ENCODE measurements at regions not wholly inside any gene's neighbourhood (a gene's known extent, or its start where the extent isn't known, plus 50 kb on each side); places are given as distances from the start of the nearest gene placed in this dataset.

DNA sequence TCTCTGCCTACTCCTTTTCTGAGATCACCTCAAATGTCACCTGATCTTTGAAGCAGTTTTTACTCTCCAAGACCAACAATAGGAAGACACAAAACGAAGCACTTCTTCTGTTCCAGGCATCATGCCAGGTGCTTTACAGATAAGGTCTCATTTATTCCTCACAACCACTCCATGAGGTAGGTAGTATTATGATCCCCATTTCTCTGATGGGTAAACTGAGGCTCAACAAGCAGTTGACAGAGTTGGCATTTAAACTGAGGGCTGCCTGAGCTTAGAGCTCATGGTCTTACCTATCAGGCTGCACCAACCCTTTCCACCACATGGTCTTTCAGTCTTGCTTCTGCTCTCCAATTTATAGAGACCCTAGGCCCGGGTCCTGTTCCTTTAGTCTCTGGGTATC, 147.2 kb upstream of the JUN start:
- H3K27me3 ChIP-seq (ENCODE audit: control insufficient read depth in 2 of 2, insufficient read depth in 2 of 2, low read length in 2 of 2), result no peaks in the 10 kb centered on the region
- no peak overlapping the region for H3K27ac ChIP-seq (ENCODE audit: low read depth, low read length)
- H3K36me3 ChIP-seq (ENCODE audit: control insufficient read depth in 2 of 3, insufficient read depth in 3 of 3, low read length in 3 of 3), result no peaks in the 10 kb centered on the region
- Mint-ChIP-seq H3K9me3 (peaks cover 0 to 6% (median 0%) of the 10 kb centered on the region in 11 donors), H3K27me3 (peaks cover 0 to 6% (median 0%) of the 10 kb centered on the region in 5 donors), H3K27ac (peak overlapping the region in 1 of 9 donors; percentile 73), H3K4me1 (peaks cover 6 to 75% (median 36%) of the 10 kb centered on the region in 7 donors), H3K36me3 (peaks cover 0 to 8% (median 0%) of the 10 kb centered on the region in 5 donors), H3K4me3 (no peak overlapping the region)
- CTCF ChIA-PET, result no interaction called here
- peaks cover 0 to 9% of the 10 kb centered on the region in 2 donors for H3K4me1 ChIP-seq (ENCODE audit: control insufficient read depth in 2 of 2, insufficient read depth in 2 of 2, low read length in 2 of 2)
- no peak for ATAC-seq
- POLR2A ChIA-PET, result no interaction called here
- no peak overlapping the region for H3K4me3 ChIP-seq (ENCODE audit: low read length)
- intact Hi-C loops (cut with micrococcal nuclease), result loop anchor here in 1 of 2 donors (5.0 kb wide), 1 partner anchor 36 kb away; no protein-coding TSS in a partner anchor
- no peaks in the 10 kb centered on the region for H3K9me3 ChIP-seq (ENCODE audit: control insufficient read depth in 2 of 3, low read length in 3 of 3)
- no peak for DNase-seq

DNA sequence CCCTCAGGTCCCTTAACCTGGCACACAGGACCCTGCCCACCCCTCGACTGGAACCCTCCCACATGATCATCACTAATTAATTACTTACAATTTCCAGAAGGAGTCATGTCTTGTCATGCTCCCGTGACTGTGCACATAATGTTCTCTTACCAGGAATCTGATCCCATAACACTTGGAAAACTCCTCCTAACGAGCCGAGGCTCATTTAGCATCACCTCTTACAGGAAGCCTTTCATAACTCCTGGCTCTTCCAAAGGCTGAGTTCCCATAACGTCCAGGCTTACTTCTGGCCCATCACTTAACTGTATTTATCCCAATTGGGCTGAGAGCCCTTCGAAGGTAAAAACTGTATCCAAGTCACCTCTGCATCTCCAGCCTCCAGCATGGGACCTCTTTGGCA, 147.9 kb upstream of the JUN start:
- Mint-ChIP-seq H3K9me3 (peaks cover 0 to 6% (median 0%) of the 10 kb centered on the region in 11 donors), H3K36me3 (peaks cover 0 to 8% (median 0%) of the 10 kb centered on the region in 5 donors), H3K27me3 (peaks cover 0 to 6% (median 0%) of the 10 kb centered on the region in 5 donors), H3K4me1 (peaks cover 8 to 72% (median 36%) of the 10 kb centered on the region in 7 donors), H3K27ac (no peak overlapping the region), H3K4me3 (no peak overlapping the region)
- Histone ChIP-seq H3K36me3 (ENCODE audit: control insufficient read depth in 2 of 3, insufficient read depth in 3 of 3, low read length in 3 of 3) (no peaks in the 10 kb centered on the region), H3K4me3 (ENCODE audit: low read length) (no peak overlapping the region), H3K27ac (ENCODE audit: low read depth, low read length) (no peak overlapping the region), H3K27me3 (ENCODE audit: control insufficient read depth in 2 of 2, insufficient read depth in 2 of 2, low read length in 2 of 2) (no peaks in the 10 kb centered on the region), H3K9me3 (ENCODE audit: control insufficient read depth in 2 of 3, low read length in 3 of 3) (no peaks in the 10 kb centered on the region), H3K4me1 (ENCODE audit: control insufficient read depth in 2 of 2, insufficient read depth in 2 of 2, low read length in 2 of 2) (peaks cover 0 to 9% of the 10 kb centered on the region in 2 donors)
- intact Hi-C loops (cut with micrococcal nuclease), result loop anchor here in 1 of 2 donors (5.0 kb wide), 1 partner anchor 36 kb away; no protein-coding TSS in a partner anchor
- DNase-seq (no peak), ATAC-seq (no peak)
- ChIA-PET CTCF (no interaction called here), POLR2A (interaction anchor here (0.8 to 1.1 kb wide), 2 partner anchors 12 to 33 kb away, joined by 3 to 4 read pairs; no protein-coding TSS in a partner anchor)

DNA sequence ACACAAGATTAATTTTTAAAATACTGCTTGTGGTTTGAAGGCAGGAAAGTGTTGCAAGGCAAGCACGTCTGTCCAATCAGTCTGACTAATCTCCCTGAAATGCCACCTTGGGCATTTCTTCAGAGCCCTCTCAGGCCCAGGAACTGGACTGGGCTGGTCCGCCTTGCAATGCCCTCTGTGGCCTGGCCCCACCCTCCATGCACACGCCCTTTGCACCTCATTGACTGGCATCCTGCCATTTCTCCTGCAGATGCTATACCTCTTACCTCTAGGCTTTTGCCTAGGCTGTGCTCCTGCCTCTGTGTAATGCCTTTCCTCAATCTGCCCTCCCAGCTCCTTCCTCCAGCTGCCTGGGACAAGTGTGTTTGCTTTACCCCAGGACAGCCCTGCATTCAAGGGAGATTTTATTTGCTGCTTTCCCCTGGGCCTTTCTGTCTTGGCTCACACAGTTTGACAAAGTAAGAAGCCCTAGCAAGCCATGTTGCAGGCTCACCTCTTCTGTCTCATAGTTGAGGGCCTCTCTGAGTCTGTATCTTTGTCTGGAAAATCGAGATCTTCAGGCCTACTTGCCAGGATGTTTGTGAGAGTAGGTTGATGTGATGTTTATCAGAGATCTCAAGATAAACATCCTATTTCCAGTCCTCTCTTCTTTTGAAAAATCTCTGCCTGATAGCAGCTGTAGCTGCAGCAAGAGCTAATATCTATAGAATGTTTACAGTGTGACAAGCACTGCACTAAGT, 149.2 kb upstream of the JUN start:
- Mint-ChIP-seq H3K9me3 (peaks cover 0 to 6% (median 0%) of the 10 kb centered on the region in 11 donors), H3K27me3 (peaks cover 0 to 6% (median 0%) of the 10 kb centered on the region in 5 donors), H3K4me1 (peaks cover 8 to 64% (median 39%) of the 10 kb centered on the region in 7 donors), H3K4me3 (peak overlapping the region in 1 of 10 donors; percentile 21), H3K27ac (peak overlapping the region in 3 of 9 donors; percentile 4 to 45 (median 25)), H3K36me3 (peaks cover 0 to 8% (median 0%) of the 10 kb centered on the region in 5 donors)
- ChIA-PET POLR2A (interaction anchor here (0.6 to 1.1 kb wide), 2 partner anchors 13 to 14 kb away, joined by 3 to 4 read pairs; no protein-coding TSS in a partner anchor), CTCF (no interaction called here)
- DNase-seq, result no peak
- peak; percentile 69 for ATAC-seq
- H3K4me1 ChIP-seq (ENCODE audit: control insufficient read depth in 2 of 2, insufficient read depth in 2 of 2, low read length in 2 of 2), result peaks cover 0 to 9% of the 10 kb centered on the region in 2 donors
- H3K9me3 ChIP-seq (ENCODE audit: control insufficient read depth in 2 of 3, low read length in 3 of 3), result no peaks in the 10 kb centered on the region
- no peaks in the 10 kb centered on the region for H3K27me3 ChIP-seq (ENCODE audit: control insufficient read depth in 2 of 2, insufficient read depth in 2 of 2, low read length in 2 of 2)
- no peaks in the 10 kb centered on the region for H3K36me3 ChIP-seq (ENCODE audit: control insufficient read depth in 2 of 3, insufficient read depth in 3 of 3, low read length in 3 of 3)
- no peak overlapping the region for H3K4me3 ChIP-seq (ENCODE audit: low read length)
- H3K27ac ChIP-seq (ENCODE audit: low read depth, low read length), result no peak overlapping the region
- intact Hi-C loops (cut with micrococcal nuclease), result loop anchor here in 1 of 2 donors (5.0 kb wide), 1 partner anchor 34 kb away; no protein-coding TSS in a partner anchor

DNA sequence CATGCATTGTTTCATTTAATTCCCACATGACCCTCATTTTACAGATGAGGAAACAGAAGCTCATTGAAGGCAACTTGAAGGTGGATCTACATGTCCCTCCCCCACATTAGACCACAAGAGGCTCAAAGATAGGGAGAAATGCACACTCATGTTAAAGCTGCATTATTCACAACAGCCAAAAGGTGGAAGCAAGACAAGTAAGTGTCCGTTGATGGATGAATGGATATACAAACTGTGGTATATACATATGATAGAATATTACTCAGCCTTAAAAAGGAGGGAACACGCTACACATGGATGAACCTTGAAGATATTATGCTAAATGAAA, 149.7 kb upstream of the JUN start:
- Histone ChIP-seq H3K27me3 (ENCODE audit: control insufficient read depth in 2 of 2, insufficient read depth in 2 of 2, low read length in 2 of 2) (no peaks in the 10 kb centered on the region), H3K4me3 (ENCODE audit: low read length) (no peak overlapping the region), H3K27ac (ENCODE audit: low read depth, low read length) (no peak overlapping the region), H3K9me3 (ENCODE audit: control insufficient read depth in 2 of 3, low read length in 3 of 3) (no peaks in the 10 kb centered on the region), H3K4me1 (ENCODE audit: control insufficient read depth in 2 of 2, insufficient read depth in 2 of 2, low read length in 2 of 2) (peaks cover 0 to 9% of the 10 kb centered on the region in 2 donors), H3K36me3 (ENCODE audit: control insufficient read depth in 2 of 3, insufficient read depth in 3 of 3, low read length in 3 of 3) (no peaks in the 10 kb centered on the region)
- Mint-ChIP-seq H3K9me3 (peaks cover 0 to 6% (median 0%) of the 10 kb centered on the region in 11 donors), H3K4me3 (no peak overlapping the region), H3K27me3 (peaks cover 0 to 6% (median 0%) of the 10 kb centered on the region in 5 donors), H3K27ac (peak overlapping the region in 1 of 9 donors; percentile 4), H3K4me1 (peaks cover 9 to 61% (median 44%) of the 10 kb centered on the region in 7 donors), H3K36me3 (peaks cover 0 to 8% (median 0%) of the 10 kb centered on the region in 5 donors)
- no peak for DNase-seq
- ChIA-PET CTCF (no interaction called here), POLR2A (interaction anchor here (0.6 kb wide), 1 partner anchor 14 kb away, joined by 3 read pairs; no protein-coding TSS in a partner anchor)
- intact Hi-C loops (cut with micrococcal nuclease), result loop anchor here in 1 of 2 donors (5.0 kb wide), 1 partner anchor 34 kb away; no protein-coding TSS in a partner anchor
- no peak for ATAC-seq

DNA sequence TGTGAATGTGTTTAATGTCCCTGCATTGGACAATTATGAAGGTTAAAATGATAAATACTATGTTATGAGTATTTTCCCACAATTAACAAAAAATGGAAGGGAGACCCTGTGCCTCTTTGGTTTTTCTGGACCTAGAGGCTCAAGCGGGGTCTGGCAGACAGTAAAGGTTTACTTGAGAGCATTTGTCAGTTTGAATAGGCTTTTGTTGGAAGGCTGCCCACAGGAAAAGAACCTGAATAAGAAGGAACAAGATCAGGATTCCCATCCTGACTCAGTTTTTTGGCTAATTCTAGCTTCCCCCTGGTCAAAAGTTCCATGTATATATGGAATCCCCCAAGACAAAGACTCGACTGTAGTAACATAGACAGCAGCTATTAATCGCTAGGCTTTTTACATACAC, 150.9 kb upstream of the JUN start:
- Mint-ChIP-seq H3K4me1 (peaks cover 12 to 54% (median 42%) of the 10 kb centered on the region in 7 donors), H3K4me3 (no peak overlapping the region), H3K27ac (no peak overlapping the region), H3K9me3 (peaks cover 0 to 6% (median 0%) of the 10 kb centered on the region in 11 donors), H3K27me3 (no peaks in the 10 kb centered on the region), H3K36me3 (peaks cover 0 to 8% (median 0%) of the 10 kb centered on the region in 5 donors)
- Histone ChIP-seq H3K4me3 (ENCODE audit: low read length) (no peak overlapping the region), H3K4me1 (ENCODE audit: control insufficient read depth in 2 of 2, insufficient read depth in 2 of 2, low read length in 2 of 2) (peaks cover 2 to 9% of the 10 kb centered on the region in 2 donors), H3K27ac (ENCODE audit: low read depth, low read length) (no peak overlapping the region), H3K9me3 (ENCODE audit: control insufficient read depth in 2 of 3, low read length in 3 of 3) (no peaks in the 10 kb centered on the region), H3K36me3 (ENCODE audit: control insufficient read depth in 2 of 3, insufficient read depth in 3 of 3, low read length in 3 of 3) (no peaks in the 10 kb centered on the region), H3K27me3 (ENCODE audit: control insufficient read depth in 2 of 2, insufficient read depth in 2 of 2, low read length in 2 of 2) (no peaks in the 10 kb centered on the region)
- DNase-seq (no peak), ATAC-seq (no peak)
- intact Hi-C loops (cut with micrococcal nuclease), result loop anchor here in 1 of 2 donors (5.0 kb wide), 1 partner anchor 33 kb away; no protein-coding TSS in a partner anchor
- ChIA-PET POLR2A (no interaction called here), CTCF (no interaction called here)

DNA sequence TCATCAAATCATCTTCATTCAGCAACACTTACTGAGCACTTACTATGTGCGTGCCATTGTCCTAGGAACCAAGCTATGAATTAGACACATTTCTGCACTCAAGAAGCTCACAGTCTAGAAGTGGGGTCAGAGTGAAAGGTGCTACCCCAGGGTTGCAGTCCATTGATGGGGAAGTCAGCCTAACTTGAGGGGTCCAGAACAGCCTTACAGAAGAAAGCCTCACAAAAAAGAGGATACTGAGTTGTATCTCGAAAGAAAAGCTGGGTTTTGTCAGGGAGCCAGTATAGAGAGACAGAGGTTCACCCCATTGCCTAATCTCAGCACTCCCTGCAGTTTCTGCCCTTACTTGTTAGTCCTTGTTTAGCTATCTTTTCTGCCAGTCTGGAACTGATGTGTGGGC, 153.1 kb upstream of the JUN start:
- Histone ChIP-seq H3K4me3 (ENCODE audit: low read length) (no peak overlapping the region), H3K9me3 (ENCODE audit: control insufficient read depth in 2 of 3, low read length in 3 of 3) (no peaks in the 10 kb centered on the region), H3K27me3 (ENCODE audit: control insufficient read depth in 2 of 2, insufficient read depth in 2 of 2, low read length in 2 of 2) (no peaks in the 10 kb centered on the region), H3K27ac (ENCODE audit: low read depth, low read length) (no peak overlapping the region), H3K4me1 (ENCODE audit: control insufficient read depth in 2 of 2, insufficient read depth in 2 of 2, low read length in 2 of 2) (peaks cover 24 to 30% of the 10 kb centered on the region in 2 donors), H3K36me3 (ENCODE audit: control insufficient read depth in 2 of 3, insufficient read depth in 3 of 3, low read length in 3 of 3) (no peaks in the 10 kb centered on the region)
- H3K36me3 Mint-ChIP-seq, result peaks cover 0 to 17% (median 0%) of the 10 kb centered on the region in 5 donors
- intact Hi-C loops (cut with micrococcal nuclease), result no loop called here
- DNase-seq (no peak), ATAC-seq (no peak)
- CTCF ChIA-PET, result no interaction called here
- H3K27me3 Mint-ChIP-seq, result no peaks in the 10 kb centered on the region
- no peak overlapping the region for H3K27ac Mint-ChIP-seq
- H3K9me3 Mint-ChIP-seq, result peaks cover 0 to 8% (median 0%) of the 10 kb centered on the region in 11 donors
- no peak overlapping the region for H3K4me3 Mint-ChIP-seq
- H3K4me1 Mint-ChIP-seq, result peaks cover 33 to 61% (median 56%) of the 10 kb centered on the region in 7 donors
- POLR2A ChIA-PET, result no interaction called here
